Stimulated activated memory B cell treated with anti-CD40 and anti-IgM and Interleukin-4, amounts not matched to agents 10 μg/mL and 1 μg/mL and 100 μg/mL, for 72 hours (primary cell): ENCODE measurements at regions not wholly inside any gene's neighbourhood (a gene's known extent, or its start where the extent isn't known, plus 50 kb on each side); places are given as distances from the start of the nearest gene placed in this dataset.
"Not testable (repeated sequence)": the region's sequence is repeated elsewhere in the genome, so short reads cannot be mapped to it uniquely, and the experiment has no call there.

Experiments used
- ATAC-seq: fragments of 150-1000 bp; cut with Tn5 transposase; 2 replicates; pipeline ENCODE4 v1.10.0; 2021
- H3K27ac Mint-ChIP-seq: one replicate; pipeline ENCODE4 v1.8.0; 2022; ENCODE audit warnings: mild to moderate bottlenecking, mixed read lengths
- H3K27me3 Mint-ChIP-seq: one replicate; pipeline ENCODE4 v1.8.0; 2022; ENCODE audit warnings: mixed read lengths
- H3K36me3 Mint-ChIP-seq: one replicate; pipeline ENCODE4 v1.8.0; 2022; ENCODE audit warnings: mixed read lengths
- H3K4me1 Mint-ChIP-seq: one replicate; pipeline ENCODE4 v1.8.0; 2022; ENCODE audit warnings: mixed read lengths
- H3K4me3 Mint-ChIP-seq: one replicate; pipeline ENCODE4 v1.8.0; 2022; ENCODE audit warnings: mild to moderate bottlenecking, moderate library complexity, mixed read lengths
- H3K9me3 Mint-ChIP-seq: one replicate; pipeline ENCODE4 v1.8.0; 2022; ENCODE audit warnings: mixed read lengths

GRCh38 chr1:228796945-228797344 is 61.7 kb downstream of the RHOU start:
- H3K4me1 Mint-ChIP-seq, H3K27me3 Mint-ChIP-seq, H3K36me3 Mint-ChIP-seq, H3K27ac Mint-ChIP-seq, H3K4me3 Mint-ChIP-seq, ATAC-seq: not testable (repeated sequence)
- peaks cover 10% of the 10 kb centered on the region for H3K9me3 Mint-ChIP-seq

DNA sequence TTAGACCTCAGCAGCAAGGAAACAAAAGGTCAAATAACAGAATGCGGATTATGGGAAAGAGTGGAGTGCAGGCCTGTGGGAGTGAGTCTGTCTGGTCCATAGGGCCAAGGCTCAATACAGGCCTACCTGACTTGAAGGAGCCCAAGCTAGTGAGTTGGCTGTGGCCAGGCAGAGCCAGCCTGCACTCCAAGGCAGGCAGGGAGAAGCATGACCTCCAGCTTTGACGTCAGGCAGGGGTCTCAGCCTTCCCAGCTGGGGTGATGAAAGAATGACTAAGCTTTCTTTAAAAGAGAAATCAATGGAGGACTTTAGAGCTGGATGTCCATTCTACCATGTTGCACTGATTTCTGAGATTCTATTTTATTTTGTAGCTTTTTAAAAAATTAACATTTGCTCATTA is 62.8 kb downstream of the RHOU start:
- Mint-ChIP-seq H3K36me3 (no peaks in the 10 kb centered on the region), H3K4me1 (no peaks in the 10 kb centered on the region), H3K27me3 (peaks cover 9% of the 10 kb centered on the region), H3K4me3 (no peak overlapping the region), H3K9me3 (peaks cover 10% of the 10 kb centered on the region), H3K27ac (no peak overlapping the region)
- no peak for ATAC-seq

DNA sequence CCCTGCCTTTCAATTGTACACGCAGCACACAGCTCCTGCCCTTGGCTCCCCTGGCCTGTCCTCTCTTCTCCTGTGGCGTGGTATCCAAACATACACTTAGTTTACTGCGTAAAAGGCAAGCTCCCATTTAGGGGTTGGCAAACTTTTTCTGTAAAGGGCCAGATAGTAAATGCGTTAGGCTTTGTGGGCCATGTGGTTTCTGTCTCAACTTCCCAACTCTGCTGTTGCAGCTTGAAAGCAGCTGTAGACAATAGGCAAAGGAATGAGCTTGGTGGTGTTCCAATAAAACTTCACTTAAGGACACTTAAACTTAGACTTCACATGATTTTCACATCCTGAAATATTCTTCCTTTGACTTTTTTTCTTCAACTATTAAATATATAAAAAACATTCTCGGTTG is 63.3 kb downstream of the RHOU start:
- no peaks in the 10 kb centered on the region for H3K36me3 Mint-ChIP-seq
- H3K27me3 Mint-ChIP-seq = peaks cover 9% of the 10 kb centered on the region
- H3K4me1 Mint-ChIP-seq = no peaks in the 10 kb centered on the region
- peaks cover 10% of the 10 kb centered on the region for H3K9me3 Mint-ChIP-seq
- H3K4me3 Mint-ChIP-seq = no peak overlapping the region
- no peak for ATAC-seq
- no peak overlapping the region for H3K27ac Mint-ChIP-seq

GRCh38 chr1:228799924-228800323 is 64.6 kb downstream of the RHOU start:
- Mint-ChIP-seq H3K9me3 (peaks cover 10% of the 10 kb centered on the region), H3K4me3 (no peak overlapping the region), H3K27me3 (peaks cover 15% of the 10 kb centered on the region), H3K27ac (no peak overlapping the region), H3K36me3 (no peaks in the 10 kb centered on the region), H3K4me1 (peaks cover 4% of the 10 kb centered on the region)
- no peak for ATAC-seq

GRCh38 chr1:228801068-228801467 is 65.8 kb downstream of the RHOU start:
- H3K4me1 Mint-ChIP-seq = peaks cover 11% of the 10 kb centered on the region
- H3K27ac Mint-ChIP-seq = no peak overlapping the region
- H3K4me3 Mint-ChIP-seq = no peak overlapping the region
- ATAC-seq = no peak
- H3K27me3 Mint-ChIP-seq = peaks cover 25% of the 10 kb centered on the region
- H3K9me3 Mint-ChIP-seq = peaks cover 10% of the 10 kb centered on the region
- no peaks in the 10 kb centered on the region for H3K36me3 Mint-ChIP-seq

GRCh38 chr1:228802386-228803220 is 67.3 kb downstream of the RHOU start:
- Mint-ChIP-seq H3K36me3 (no peaks in the 10 kb centered on the region), H3K4me3 (no peak overlapping the region), H3K9me3 (peaks cover 7% of the 10 kb centered on the region), H3K27ac (no peak overlapping the region), H3K4me1 (peaks cover 11% of the 10 kb centered on the region), H3K27me3 (peaks cover 20% of the 10 kb centered on the region)
- no peak for ATAC-seq

- peaks cover 16% of the 10 kb centered on the region for H3K27me3 Mint-ChIP-seq
- no peak for ATAC-seq
- H3K27ac Mint-ChIP-seq = no peak overlapping the region
- no peaks in the 10 kb centered on the region for H3K36me3 Mint-ChIP-seq
- H3K4me3 Mint-ChIP-seq = no peak overlapping the region
- H3K4me1 Mint-ChIP-seq = peaks cover 11% of the 10 kb centered on the region
- peaks cover 7% of the 10 kb centered on the region for H3K9me3 Mint-ChIP-seq
Measured at GRCh38 chr1:228803421-228803820, 68.1 kb downstream of the RHOU start.

- H3K9me3 Mint-ChIP-seq = peaks cover 7% of the 10 kb centered on the region
- H3K4me3 Mint-ChIP-seq = no peak overlapping the region
- H3K36me3 Mint-ChIP-seq = no peaks in the 10 kb centered on the region
- no peak overlapping the region for H3K27ac Mint-ChIP-seq
- H3K27me3 Mint-ChIP-seq = peaks cover 16% of the 10 kb centered on the region
- H3K4me1 Mint-ChIP-seq = peaks cover 11% of the 10 kb centered on the region
- no peak for ATAC-seq
Measured at GRCh38 chr1:228804173-228804572, 68.9 kb downstream of the RHOU start.

DNA sequence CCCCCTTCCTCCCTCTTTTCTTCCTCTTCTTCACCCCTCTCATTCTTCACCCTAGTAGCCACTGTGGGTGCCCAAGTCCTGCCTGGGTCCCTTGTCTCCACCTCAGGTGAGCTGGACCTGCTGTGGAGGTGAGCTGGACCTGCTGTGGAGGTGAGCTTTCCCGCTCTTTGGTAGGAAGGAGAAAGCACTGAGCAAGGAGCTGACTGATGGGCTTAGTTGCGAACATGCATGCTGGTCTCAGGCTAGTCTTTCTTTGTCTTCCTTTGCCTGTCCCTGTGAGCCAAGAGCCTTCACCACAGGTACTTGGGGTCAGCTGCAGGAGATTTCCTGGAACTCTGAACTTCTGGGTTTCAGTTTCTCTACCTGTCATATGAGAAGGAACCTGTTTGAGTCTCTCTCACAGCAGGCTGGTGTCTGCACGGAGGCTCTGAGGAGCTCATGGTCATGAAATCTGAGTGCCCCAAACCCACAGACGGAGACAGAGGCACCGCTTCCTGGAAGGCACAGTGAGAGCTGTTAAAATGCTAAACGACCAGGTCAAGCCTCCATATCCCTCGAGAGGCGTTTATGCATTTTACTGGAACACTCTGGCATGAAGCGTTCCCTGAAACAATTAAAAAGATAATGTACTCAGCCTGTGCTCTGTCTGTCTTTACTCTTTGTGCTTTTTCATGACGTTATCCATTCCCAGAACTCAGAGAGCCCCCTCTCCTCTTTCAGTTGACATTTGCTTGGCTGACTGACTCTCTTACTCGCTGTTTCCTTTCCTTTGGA is 69.5 kb downstream of the RHOU start:
- Mint-ChIP-seq H3K4me3 (no peak overlapping the region), H3K27ac (no peak overlapping the region), H3K4me1 (peaks cover 11% of the 10 kb centered on the region), H3K36me3 (no peaks in the 10 kb centered on the region), H3K27me3 (peaks cover 16% of the 10 kb centered on the region), H3K9me3 (peaks cover 3% of the 10 kb centered on the region)
- peak; percentile 61 for ATAC-seq

- Mint-ChIP-seq H3K4me3 (no peak overlapping the region), H3K27ac (no peak overlapping the region), H3K27me3 (peaks cover 16% of the 10 kb centered on the region), H3K4me1 (peaks cover 19% of the 10 kb centered on the region), H3K36me3 (no peaks in the 10 kb centered on the region), H3K9me3 (no peaks in the 10 kb centered on the region)
- no peak for ATAC-seq
Measured at GRCh38 chr1:228807904-228808605, 72.8 kb downstream of the RHOU start.

DNA sequence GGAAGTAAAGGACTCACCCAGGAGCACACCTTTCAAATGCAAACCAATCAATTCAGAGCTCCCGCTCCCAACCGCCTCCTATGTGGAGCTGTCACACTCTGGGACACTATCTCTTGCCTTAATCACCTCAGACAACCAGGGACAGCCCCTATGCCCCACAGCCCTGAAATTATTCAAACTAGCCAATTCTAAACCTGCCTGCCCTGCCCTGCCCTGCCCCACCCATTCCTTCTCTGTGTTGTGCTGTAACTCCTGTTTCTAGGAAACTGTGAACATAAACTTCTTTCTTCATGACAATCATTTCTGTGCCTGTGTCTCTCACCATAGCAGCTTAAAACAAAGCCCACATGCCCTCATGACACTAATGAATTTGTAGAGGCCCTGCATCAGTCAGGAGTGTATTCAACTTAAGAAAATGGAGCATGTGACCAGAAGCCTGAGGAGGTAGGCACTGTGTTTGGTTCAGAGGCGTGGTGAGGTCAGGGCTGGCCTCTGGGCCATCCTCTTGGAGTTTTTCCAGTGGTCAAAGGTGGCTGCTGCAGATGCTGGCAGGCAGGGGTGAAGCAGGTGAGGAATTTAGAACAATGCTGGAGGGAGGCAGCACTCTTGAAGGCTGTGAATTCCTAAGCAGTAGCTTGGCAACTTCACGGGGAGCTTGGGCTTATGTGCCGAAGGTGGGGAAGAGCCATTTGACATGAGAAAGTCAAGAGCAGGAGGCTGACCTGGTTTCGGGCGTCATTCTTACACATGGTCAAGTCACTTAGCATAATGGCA is 74.5 kb downstream of the RHOU start:
- peaks cover 11% of the 10 kb centered on the region for H3K27me3 Mint-ChIP-seq
- H3K36me3 Mint-ChIP-seq = no peaks in the 10 kb centered on the region
- no peak overlapping the region for H3K4me3 Mint-ChIP-seq
- peaks cover 16% of the 10 kb centered on the region for H3K4me1 Mint-ChIP-seq
- H3K9me3 Mint-ChIP-seq = no peaks in the 10 kb centered on the region
- H3K27ac Mint-ChIP-seq = no peak overlapping the region
- no peak for ATAC-seq

- Mint-ChIP-seq H3K27ac (no peak overlapping the region), H3K9me3 (no peaks in the 10 kb centered on the region), H3K4me1 (peaks cover 10% of the 10 kb centered on the region), H3K4me3 (no peak overlapping the region), H3K27me3 (peaks cover 7% of the 10 kb centered on the region), H3K36me3 (no peaks in the 10 kb centered on the region)
- no peak for ATAC-seq
Measured at GRCh38 chr1:228810395-228810758, 75.1 kb downstream of the RHOU start.

DNA sequence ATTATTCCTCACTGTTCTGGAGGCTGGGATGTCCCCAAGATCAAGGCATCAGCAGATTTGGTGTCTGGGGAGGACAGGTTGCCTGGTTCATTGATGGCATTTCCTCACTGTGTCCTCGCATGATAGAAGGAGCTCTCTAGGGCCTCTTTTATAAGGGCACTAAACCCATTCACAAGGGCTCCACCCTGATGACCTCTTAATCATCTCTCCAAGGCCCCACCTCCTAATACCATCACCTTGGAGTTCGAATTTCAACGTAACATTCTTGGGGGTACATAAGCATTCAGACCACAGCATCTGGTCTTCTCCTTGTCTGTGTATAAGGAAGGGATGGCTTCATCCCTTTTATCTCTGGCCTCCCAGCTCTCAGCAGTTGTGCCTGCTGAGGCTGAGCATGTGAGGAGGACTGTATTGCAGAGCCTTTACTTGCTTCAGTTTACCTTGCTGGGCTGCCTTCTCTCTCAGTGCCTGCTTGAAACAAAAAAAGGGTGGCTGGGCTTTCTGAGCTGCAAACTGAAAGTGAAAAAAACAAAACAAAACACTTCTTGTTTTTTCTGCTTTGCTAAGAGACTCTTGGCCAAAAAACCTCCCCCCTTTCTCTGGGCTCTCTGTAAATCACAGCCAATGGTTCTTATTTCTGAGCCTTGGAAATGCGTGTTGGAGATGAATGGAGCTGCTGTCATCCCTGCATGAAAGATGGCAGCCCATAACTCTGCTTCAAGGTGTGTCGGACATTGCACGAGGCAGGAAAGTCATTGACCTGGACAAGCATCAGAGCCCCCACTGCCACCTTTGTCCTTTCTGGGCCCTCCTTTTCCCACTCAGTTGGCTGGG is 75.8 kb downstream of the RHOU start:
- peak overlapping the region; percentile 33 for H3K27ac Mint-ChIP-seq
- H3K4me3 Mint-ChIP-seq = no peak overlapping the region
- peaks cover 8% of the 10 kb centered on the region for H3K4me1 Mint-ChIP-seq
- H3K27me3 Mint-ChIP-seq = no peaks in the 10 kb centered on the region
- no peaks in the 10 kb centered on the region for H3K36me3 Mint-ChIP-seq
- no peaks in the 10 kb centered on the region for H3K9me3 Mint-ChIP-seq
- ATAC-seq = no peak

- no peak for ATAC-seq
Measured at GRCh38 chr1:228811712-228812305, 76.5 kb downstream of the RHOU start.

More at GRCh38 chr1:228811712-228812305, 76.5 kb downstream of the RHOU start:
- no peaks in the 10 kb centered on the region for H3K9me3 Mint-ChIP-seq
- no peak overlapping the region for H3K4me3 Mint-ChIP-seq
- H3K4me1 Mint-ChIP-seq = peaks cover 8% of the 10 kb centered on the region
- peak overlapping the region; percentile 33 for H3K27ac Mint-ChIP-seq
- no peaks in the 10 kb centered on the region for H3K27me3 Mint-ChIP-seq
- no peaks in the 10 kb centered on the region for H3K36me3 Mint-ChIP-seq
